ENCODE measurements at regions not wholly inside any gene's neighbourhood (a gene's known extent, or its start where the extent isn't known, plus 50 kb on each side); places are given as distances from the start of the nearest gene placed in this dataset.

DNA sequence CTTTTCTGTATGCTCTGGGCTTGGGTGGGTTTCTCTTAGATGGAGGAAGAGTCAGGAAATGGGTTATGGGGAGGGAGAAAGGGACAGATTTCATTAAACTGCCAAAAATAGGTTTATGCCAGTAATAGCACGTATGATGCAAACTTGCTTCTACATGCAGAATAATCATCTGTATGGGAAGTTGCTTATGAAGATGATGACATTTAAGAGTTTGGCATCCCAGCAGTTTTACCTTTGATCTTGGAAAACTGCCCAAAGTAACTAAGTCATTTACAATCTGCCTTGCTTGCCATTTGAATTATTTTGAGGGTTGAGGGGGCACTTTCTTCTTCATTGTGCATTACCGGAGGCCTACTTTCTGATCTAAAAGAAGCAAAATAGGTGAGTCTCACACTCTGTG is 282.9 kb upstream of the ANKRD55 start:
- no peak for DNase-seq (ENCODE audit: low read depth)
- TF ChIP-seq, protein P1, sequence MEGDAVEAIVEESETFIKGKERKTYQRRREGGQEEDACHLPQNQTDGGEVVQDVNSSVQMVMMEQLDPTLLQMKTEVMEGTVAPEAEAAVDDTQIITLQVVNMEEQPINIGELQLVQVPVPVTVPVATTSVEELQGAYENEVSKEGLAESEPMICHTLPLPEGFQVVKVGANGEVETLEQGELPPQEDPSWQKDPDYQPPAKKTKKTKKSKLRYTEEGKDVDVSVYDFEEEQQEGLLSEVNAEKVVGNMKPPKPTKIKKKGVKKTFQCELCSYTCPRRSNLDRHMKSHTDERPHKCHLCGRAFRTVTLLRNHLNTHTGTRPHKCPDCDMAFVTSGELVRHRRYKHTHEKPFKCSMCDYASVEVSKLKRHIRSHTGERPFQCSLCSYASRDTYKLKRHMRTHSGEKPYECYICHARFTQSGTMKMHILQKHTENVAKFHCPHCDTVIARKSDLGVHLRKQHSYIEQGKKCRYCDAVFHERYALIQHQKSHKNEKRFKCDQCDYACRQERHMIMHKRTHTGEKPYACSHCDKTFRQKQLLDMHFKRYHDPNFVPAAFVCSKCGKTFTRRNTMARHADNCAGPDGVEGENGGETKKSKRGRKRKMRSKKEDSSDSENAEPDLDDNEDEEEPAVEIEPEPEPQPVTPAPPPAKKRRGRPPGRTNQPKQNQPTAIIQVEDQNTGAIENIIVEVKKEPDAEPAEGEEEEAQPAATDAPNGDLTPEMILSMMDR (conservative IDR thresholded peaks at IDR 0.05; ENCODE audit: low read length), result no peak
- no peak overlapping the region for H3K4me3 ChIP-seq (ENCODE audit: low read length)

DNA sequence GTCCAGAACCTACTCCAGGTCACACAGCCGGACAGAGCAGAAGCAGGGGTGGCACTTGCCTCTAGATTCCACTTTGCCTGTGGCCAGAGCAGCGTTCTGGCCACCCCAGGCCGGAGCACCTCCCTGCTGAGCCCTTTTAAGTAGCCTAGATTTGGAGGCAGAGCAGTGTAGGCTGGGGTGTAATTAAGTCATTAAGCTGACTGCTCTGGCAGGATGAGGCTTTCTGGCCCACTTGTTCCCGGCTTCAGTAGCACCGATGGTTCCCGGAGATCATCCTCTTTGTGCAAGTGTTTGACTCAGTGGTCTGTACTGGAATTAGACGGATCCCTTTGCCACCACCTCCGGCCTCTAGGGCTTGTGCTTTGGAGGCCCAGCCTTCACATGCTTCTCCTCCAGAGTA is 281.9 kb upstream of the ANKRD55 start:
- no peak for DNase-seq (ENCODE audit: low read depth)
- TF ChIP-seq, protein P1 (conservative IDR thresholded peaks at IDR 0.05; ENCODE audit: low read length), result no peak
- no peak overlapping the region for H3K4me3 ChIP-seq (ENCODE audit: low read length)

DNA sequence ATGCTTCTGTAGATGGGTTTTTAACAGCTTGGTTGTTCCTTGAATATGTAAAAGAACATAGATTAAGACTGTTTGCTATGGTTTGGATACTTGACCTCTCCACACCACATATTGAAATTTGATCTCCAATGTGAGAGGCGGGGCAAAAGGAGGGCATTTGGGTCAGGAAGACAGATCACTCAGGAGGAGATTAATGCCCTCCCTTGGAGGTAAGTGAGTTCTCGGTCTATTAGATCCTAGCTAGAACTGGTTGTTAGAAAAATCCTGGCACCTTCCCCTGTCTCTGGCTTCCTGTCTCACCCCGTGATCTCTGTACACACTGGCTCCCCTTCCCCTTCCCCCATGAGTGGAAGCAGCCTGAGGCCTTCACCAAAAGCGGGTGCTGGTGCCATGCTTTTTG is 281.1 kb upstream of the ANKRD55 start:
- TF ChIP-seq, protein P1 (conservative IDR thresholded peaks at IDR 0.05; ENCODE audit: low read length), result no peak
- no peak for DNase-seq (ENCODE audit: low read depth)

DNA sequence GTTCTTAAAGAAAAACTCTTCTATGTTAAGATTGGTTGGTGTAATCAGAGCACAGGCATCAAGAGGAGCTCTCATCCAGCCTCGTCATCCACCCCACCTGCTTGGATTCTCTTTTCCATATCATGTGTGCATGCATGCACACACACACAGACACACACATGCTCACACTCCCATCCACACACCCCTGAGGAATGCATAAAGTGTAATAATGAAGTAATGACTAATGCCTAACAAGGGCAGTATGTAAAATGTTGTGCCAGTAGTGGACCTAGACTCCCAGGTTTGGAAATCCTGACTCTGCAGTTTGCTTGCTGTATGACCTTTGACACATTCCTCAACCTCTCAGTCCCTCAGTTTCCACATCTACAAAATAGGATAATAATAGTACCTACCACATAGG is 280.0 kb upstream of the ANKRD55 start:
- no peak for DNase-seq (ENCODE audit: low read depth)
- TF ChIP-seq, protein P1 (conservative IDR thresholded peaks at IDR 0.05; ENCODE audit: low read length), result no peak
- H3K4me3 ChIP-seq (ENCODE audit: low read length), result no peak overlapping the region

More for the DNA sequence above, 281.1 kb upstream of the ANKRD55 start:
- H3K4me3 ChIP-seq (ENCODE audit: low read length), result no peak overlapping the region

DNA sequence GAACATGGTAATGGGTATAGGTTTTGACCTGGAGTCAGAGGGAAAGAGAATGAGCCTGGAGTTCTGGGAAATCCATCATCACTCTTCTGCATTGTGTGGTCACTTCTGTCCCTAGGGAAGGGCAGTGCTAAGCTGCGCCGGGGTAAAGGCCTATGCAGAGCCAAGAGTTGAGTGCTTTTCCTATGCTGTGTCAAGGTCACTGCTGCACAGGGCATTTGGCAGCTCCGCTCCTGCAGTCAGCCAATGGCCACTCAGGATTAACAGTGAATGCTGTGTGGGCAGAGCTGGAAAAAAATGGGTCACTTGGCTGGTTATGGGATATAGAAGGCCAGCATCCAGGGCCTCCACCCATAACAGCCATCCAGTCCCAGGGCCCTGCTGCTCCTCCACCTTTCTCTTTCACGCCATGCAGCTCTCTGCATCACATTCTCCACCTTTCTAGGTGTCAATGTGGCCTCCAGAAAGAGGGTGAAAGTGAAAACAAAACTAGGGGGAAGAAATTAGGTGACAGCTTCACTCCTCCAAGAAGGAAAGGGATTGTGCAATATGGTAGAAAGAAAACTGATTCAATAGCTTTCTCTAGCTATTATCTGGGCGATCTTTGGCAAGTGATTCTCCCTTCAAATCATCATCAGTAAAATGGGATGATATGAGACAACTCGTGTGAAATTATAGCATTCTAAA is 279.3 kb upstream of the ANKRD55 start:
- H3K4me3 ChIP-seq (ENCODE audit: low read length), result no peak overlapping the region
- TF ChIP-seq, protein P1 (conservative IDR thresholded peaks at IDR 0.05; ENCODE audit: low read length), result no peak
- DNase-seq (ENCODE audit: low read depth), result no peak

DNA sequence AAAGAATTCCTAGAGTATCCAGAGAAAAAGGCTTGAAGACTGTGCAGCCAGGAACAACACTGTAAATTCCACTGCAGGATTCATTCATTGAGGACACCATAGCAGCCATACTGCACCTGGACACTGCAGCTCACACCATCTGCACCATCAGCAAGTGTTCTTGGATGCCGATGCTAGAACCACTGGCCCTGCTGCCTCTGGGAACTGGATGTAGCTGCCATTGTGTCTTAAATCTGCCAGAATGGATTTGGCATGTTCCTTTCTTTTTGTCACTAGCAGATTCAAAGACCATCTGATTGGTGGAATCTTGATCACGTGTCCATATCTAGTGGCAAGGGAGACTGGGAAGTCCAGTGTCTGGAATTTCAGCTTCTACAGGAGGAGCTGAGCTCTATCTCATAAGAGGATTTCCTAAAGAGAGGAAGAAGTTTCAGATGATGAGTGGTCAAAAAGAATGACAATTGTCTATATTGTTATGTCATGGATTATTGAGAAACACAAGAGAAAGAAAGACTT is 278.3 kb upstream of the ANKRD55 start:
- no peak overlapping the region for H3K4me3 ChIP-seq (ENCODE audit: low read length)
- no peak for DNase-seq (ENCODE audit: low read depth)
- TF ChIP-seq, protein P1 (conservative IDR thresholded peaks at IDR 0.05; ENCODE audit: low read length), result no peak

DNA sequence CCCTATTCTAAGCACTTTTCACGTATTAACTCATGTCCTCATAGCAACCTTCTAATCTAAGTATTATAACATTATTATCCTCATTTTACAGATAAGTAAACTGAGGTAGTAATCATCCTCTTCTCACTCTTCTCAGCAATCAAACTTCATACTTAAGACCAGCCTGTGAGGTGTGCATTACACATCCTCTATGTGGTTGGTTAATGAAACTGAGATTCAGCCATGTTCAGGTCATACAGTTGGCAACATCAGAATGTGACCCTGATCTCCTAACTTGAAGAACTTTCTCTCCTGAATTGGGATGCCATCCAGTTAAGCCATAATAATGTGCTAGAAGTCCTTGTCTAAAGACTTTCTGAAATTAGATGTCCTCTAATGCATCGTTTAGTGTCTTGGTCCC is 275.1 kb upstream of the ANKRD55 start:
- DNase-seq (ENCODE audit: low read depth), result no peak
- TF ChIP-seq, protein P1 (conservative IDR thresholded peaks at IDR 0.05; ENCODE audit: low read length), result no peak
- H3K4me3 ChIP-seq (ENCODE audit: low read length), result no peak overlapping the region
